GM23338 (cell line): ENCODE measurements at regions not wholly inside any gene's neighbourhood (a gene's known extent, or its start where the extent isn't known, plus 50 kb on each side); places are given as distances from the start of the nearest gene placed in this dataset.

ENCODE experiments used
- ATAC-seq: fragments of 200-7000 bp; cut with Tn5 transposase; 3 replicates; pipeline ENCODE4 v1.9.1; 2020
- DNase-seq: peaks from one replicate; pipeline ENCODE4 v3.0.0-alpha.2; 2015; ENCODE audit warnings: low spot score
- H2AFZ ChIP-seq: fragments of 200-600 bp; sonication (generic); 2 replicates; pipeline ENCODE4 v1.8.0; 2016; ENCODE audit warnings: antibody characterized with exemption, mild to moderate bottlenecking, moderate library complexity
- H3F3A ChIP-seq: fragments of 200-600 bp; sonication (generic); replicated peaks from 2 replicates; pipeline ENCODE4 v1.8.0; 2017; ENCODE audit warnings: antibody characterized with exemption, mixed run types, low read depth
- H3K27ac ChIP-seq: fragments of 200-600 bp; sonication (generic); 2 replicates; pipeline ENCODE4 v1.6.1; 2016; ENCODE audit warnings: low read depth
- H3K27me3 ChIP-seq: fragments of 200-600 bp; sonication (generic); 2 replicates; pipeline ENCODE4 v1.8.0; 2016; ENCODE audit warnings: mild to moderate bottlenecking, mixed run types, moderate library complexity; ENCODE audit not compliant: insufficient read depth
- H3K36me3 ChIP-seq: fragments of 200-600 bp; sonication (generic); 2 replicates; pipeline ENCODE4 v1.8.0; 2016; ENCODE audit warnings: mild to moderate bottlenecking; ENCODE audit not compliant: insufficient read depth
- H3K4me1 ChIP-seq: fragments of 200-600 bp; sonication (generic); 2 replicates; pipeline ENCODE4 v1.8.0; 2016; ENCODE audit warnings: mild to moderate bottlenecking, moderate library complexity; ENCODE audit not compliant: insufficient read depth
- H3K4me2 ChIP-seq: fragments of 200-600 bp; sonication (generic); 2 replicates; pipeline ENCODE4 v1.7.1; 2017; ENCODE audit warnings: mixed run types
- H3K4me3 ChIP-seq: fragments of 200-600 bp; sonication (generic); 2 replicates; pipeline ENCODE4 v1.6.1; 2016; ENCODE audit warnings: mixed run types
- H3K79me2 ChIP-seq: fragments of 200-600 bp; sonication (generic); replicated peaks from 2 replicates; pipeline ENCODE4 v1.8.0; 2017; ENCODE audit warnings: mild to moderate bottlenecking; ENCODE audit not compliant: insufficient read depth
- H3K9me2 ChIP-seq: fragments of 200-600 bp; sonication (generic); 2 replicates; pipeline ENCODE4 v1.8.0; 2017; ENCODE audit not compliant: insufficient read depth
- H4K20me1 ChIP-seq: fragments of 200-600 bp; sonication (generic); replicated peaks from 2 replicates; pipeline ENCODE4 v1.8.0; 2017; ENCODE audit warnings: mild to moderate bottlenecking; ENCODE audit not compliant: insufficient read depth
- H3K27ac Mint-ChIP-seq: 2 replicates; pipeline ENCODE4 v1.8.0; 2020; ENCODE audit warnings: inconsistent platforms, mild to moderate bottlenecking, moderate library complexity, mixed read lengths
- H3K27me3 Mint-ChIP-seq: 3 replicates; pipeline ENCODE4 v1.8.0; 2022; ENCODE audit warnings: low read depth, mild to moderate bottlenecking, moderate library complexity, mixed read lengths, inconsistent platforms; ENCODE audit not compliant: insufficient read depth, poor library complexity
- H3K36me3 Mint-ChIP-seq: 3 replicates; pipeline ENCODE4 v1.8.0; 2021; ENCODE audit warnings: low read depth, mild to moderate bottlenecking, inconsistent platforms, moderate library complexity, mixed read lengths
- H3K4me1 Mint-ChIP-seq: 3 replicates; pipeline ENCODE4 v1.8.0; 2020; ENCODE audit warnings: mild to moderate bottlenecking, inconsistent platforms, mixed read lengths
- H3K4me3 Mint-ChIP-seq: 3 replicates; pipeline ENCODE4 v1.8.0; 2021; ENCODE audit warnings: moderate library complexity, mild to moderate bottlenecking, inconsistent platforms, mixed read lengths
- H3K9me3 Mint-ChIP-seq: 3 replicates; pipeline ENCODE4 v1.8.0; 2020; ENCODE audit warnings: moderate library complexity, mild to moderate bottlenecking, inconsistent platforms, mixed read lengths
- CREB1 ChIP-seq: fragments of 250-450 bp; sonication (Bioruptor Pico); IDR thresholded peaks from 2 replicates; pipeline ENCODE4 v1.5.0; 2020; ENCODE audit warnings: low read depth, mild to moderate bottlenecking, moderate library complexity
- EZH2 ChIP-seq: fragments of 200-600 bp; sonication (generic); IDR thresholded peaks from one replicate; pipeline ENCODE4 v1.8.0; 2017; ENCODE audit warnings: antibody characterized with exemption, mild to moderate bottlenecking, low read depth; ENCODE audit not compliant: unreplicated experiment
- EZH2phosphoT487 ChIP-seq: fragments of 200-600 bp; sonication (generic); IDR thresholded peaks from one replicate; pipeline ENCODE4 v1.8.1; 2018; ENCODE audit warnings: antibody characterized with exemption; ENCODE audit not compliant: unreplicated experiment
- JUNB ChIP-seq: IDR thresholded peaks from one replicate; pipeline ENCODE4 v1.6.1; 2016; ENCODE audit warnings: antibody characterized with exemption; ENCODE audit not compliant: unreplicated experiment
- NANOG ChIP-seq: IDR thresholded peaks from 2 replicates; pipeline ENCODE4 v1.6.1; 2016; ENCODE audit warnings: antibody characterized with exemption, borderline replicate concordance
- POLR2AphosphoS5 ChIP-seq: IDR thresholded peaks from 2 replicates; pipeline ENCODE4 v1.6.1; 2016; ENCODE audit warnings: antibody characterized with exemption, low read depth
- STAT1 ChIP-seq: IDR thresholded peaks from one replicate; pipeline ENCODE4 v1.6.1; 2016; ENCODE audit warnings: antibody characterized with exemption; ENCODE audit not compliant: unreplicated experiment
- ZNF114 ChIP-seq: fragments of 250-450 bp; sonication (Bioruptor Pico); IDR thresholded peaks from 2 replicates; pipeline ENCODE4 v1.5.0; 2020; ENCODE audit warnings: mild to moderate bottlenecking, moderate library complexity
- ZNF331 ChIP-seq: fragments of 250-450 bp; sonication (Bioruptor Pico); IDR thresholded peaks from 2 replicates; pipeline ENCODE4 v1.5.0; 2020; ENCODE audit warnings: low read depth, mild to moderate bottlenecking, moderate library complexity
- TF ChIP-seq, protein P1 (sequence below): fragments of 250-450 bp; sonication (Bioruptor Pico); IDR thresholded peaks from 2 replicates; pipeline ENCODE4 v1.5.0; 2020; ENCODE audit warnings: mild to moderate bottlenecking, moderate library complexity
- TF ChIP-seq, protein P2 (sequence below), 2 experiments: fragments of 200-600 bp in 1 of 2; sonication (generic) in 1 of 2; conservative IDR thresholded peaks; 2 replicates each; pipeline versions ENCODE4 v1.5.1 to v1.6.1; 2016 to 2017; ENCODE audit warnings: antibody characterized with exemption in 2 of 2, low read depth in 2 of 2, mild to moderate bottlenecking in 2 of 2, moderate library complexity in 1 of 2
- TF ChIP-seq, protein P3 (sequence below): IDR thresholded peaks from 2 replicates; pipeline ENCODE4 v1.6.1; 2016; ENCODE audit warnings: antibody characterized with exemption
- TF ChIP-seq, protein P4 (sequence below): IDR thresholded peaks from one replicate; pipeline ENCODE4 v1.6.1; 2018; ENCODE audit warnings: antibody characterized with exemption; ENCODE audit not compliant: unreplicated experiment

DNA sequence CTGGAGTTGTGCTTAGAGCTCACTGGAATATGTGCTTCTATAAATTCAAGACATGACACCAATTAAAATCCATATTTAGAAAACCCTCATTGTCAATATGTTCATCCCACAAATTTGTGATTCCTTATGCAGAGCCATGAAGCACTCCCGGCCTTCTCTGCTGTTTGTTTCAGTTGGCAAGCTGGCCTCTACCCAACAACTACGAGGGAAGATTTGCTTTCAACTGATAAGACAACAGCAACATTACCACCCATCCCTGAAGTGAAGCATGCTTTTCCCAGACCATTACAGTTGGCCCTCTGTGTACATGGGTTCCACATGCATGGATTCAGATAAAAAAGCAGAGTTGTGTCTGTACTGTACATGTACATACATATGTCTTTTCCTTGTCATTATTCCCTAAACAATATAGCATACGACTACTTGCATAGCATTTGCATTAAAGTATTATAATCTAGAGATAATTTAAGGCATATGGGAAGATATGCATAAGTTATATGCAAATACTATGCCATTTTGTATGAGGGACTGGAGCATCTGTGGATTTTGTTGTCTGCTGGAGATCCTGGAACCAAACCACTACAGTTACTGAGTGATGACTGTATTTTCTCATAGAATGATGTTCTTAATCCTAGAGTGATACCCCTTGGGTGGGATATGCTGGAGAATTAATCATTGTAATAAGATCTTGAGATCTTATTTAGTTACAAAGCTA is 77.6 kb upstream of the MC2R start:
- Mint-ChIP-seq H3K4me3 (no peak overlapping the region), H3K9me3 (peaks cover 15% of the 10 kb centered on the region), H3K27ac (no peak overlapping the region; the same call in 1 of the 2 replicates), H3K27me3 (peaks cover under 1% of the 10 kb centered on the region), H3K36me3 (peaks cover 19% of the 10 kb centered on the region), H3K4me1 (peaks cover 18% of the 10 kb centered on the region)
- Histone ChIP-seq H4K20me1 (no peaks in the 10 kb centered on the region), H3K4me3 (no peak overlapping the region), H3K4me1 (peaks cover 22% of the 10 kb centered on the region), H3K27ac (no peak overlapping the region), H2AFZ (0 out of 2 replicates have a peak overlapping the region, but pooled peaks have one; percentile 40), H3K9me2 (peaks cover 4% of the 10 kb centered on the region; the same call in 1 of the 2 replicates), H3K36me3 (no peaks in the 10 kb centered on the region), H3K27me3 (no peaks in the 10 kb centered on the region), H3K79me2 (no peaks in the 10 kb centered on the region), H3K4me2 (no peak overlapping the region), H3F3A (no peaks in the 10 kb centered on the region)
- no peak for ATAC-seq
- no peak for DNase-seq
- TF ChIP-seq JUNB (no peak), STAT1 (no peak), ZNF331 (CRISPR knock-in tag) (no peak), EZH2 (no peak), CREB1 (CRISPR knock-in tag) (no peak), EZH2phosphoT487 (no peak), NANOG (no peak), ZNF114 (no peak), POLR2AphosphoS5 (no peak)
- TF ChIP-seq, protein P1, sequence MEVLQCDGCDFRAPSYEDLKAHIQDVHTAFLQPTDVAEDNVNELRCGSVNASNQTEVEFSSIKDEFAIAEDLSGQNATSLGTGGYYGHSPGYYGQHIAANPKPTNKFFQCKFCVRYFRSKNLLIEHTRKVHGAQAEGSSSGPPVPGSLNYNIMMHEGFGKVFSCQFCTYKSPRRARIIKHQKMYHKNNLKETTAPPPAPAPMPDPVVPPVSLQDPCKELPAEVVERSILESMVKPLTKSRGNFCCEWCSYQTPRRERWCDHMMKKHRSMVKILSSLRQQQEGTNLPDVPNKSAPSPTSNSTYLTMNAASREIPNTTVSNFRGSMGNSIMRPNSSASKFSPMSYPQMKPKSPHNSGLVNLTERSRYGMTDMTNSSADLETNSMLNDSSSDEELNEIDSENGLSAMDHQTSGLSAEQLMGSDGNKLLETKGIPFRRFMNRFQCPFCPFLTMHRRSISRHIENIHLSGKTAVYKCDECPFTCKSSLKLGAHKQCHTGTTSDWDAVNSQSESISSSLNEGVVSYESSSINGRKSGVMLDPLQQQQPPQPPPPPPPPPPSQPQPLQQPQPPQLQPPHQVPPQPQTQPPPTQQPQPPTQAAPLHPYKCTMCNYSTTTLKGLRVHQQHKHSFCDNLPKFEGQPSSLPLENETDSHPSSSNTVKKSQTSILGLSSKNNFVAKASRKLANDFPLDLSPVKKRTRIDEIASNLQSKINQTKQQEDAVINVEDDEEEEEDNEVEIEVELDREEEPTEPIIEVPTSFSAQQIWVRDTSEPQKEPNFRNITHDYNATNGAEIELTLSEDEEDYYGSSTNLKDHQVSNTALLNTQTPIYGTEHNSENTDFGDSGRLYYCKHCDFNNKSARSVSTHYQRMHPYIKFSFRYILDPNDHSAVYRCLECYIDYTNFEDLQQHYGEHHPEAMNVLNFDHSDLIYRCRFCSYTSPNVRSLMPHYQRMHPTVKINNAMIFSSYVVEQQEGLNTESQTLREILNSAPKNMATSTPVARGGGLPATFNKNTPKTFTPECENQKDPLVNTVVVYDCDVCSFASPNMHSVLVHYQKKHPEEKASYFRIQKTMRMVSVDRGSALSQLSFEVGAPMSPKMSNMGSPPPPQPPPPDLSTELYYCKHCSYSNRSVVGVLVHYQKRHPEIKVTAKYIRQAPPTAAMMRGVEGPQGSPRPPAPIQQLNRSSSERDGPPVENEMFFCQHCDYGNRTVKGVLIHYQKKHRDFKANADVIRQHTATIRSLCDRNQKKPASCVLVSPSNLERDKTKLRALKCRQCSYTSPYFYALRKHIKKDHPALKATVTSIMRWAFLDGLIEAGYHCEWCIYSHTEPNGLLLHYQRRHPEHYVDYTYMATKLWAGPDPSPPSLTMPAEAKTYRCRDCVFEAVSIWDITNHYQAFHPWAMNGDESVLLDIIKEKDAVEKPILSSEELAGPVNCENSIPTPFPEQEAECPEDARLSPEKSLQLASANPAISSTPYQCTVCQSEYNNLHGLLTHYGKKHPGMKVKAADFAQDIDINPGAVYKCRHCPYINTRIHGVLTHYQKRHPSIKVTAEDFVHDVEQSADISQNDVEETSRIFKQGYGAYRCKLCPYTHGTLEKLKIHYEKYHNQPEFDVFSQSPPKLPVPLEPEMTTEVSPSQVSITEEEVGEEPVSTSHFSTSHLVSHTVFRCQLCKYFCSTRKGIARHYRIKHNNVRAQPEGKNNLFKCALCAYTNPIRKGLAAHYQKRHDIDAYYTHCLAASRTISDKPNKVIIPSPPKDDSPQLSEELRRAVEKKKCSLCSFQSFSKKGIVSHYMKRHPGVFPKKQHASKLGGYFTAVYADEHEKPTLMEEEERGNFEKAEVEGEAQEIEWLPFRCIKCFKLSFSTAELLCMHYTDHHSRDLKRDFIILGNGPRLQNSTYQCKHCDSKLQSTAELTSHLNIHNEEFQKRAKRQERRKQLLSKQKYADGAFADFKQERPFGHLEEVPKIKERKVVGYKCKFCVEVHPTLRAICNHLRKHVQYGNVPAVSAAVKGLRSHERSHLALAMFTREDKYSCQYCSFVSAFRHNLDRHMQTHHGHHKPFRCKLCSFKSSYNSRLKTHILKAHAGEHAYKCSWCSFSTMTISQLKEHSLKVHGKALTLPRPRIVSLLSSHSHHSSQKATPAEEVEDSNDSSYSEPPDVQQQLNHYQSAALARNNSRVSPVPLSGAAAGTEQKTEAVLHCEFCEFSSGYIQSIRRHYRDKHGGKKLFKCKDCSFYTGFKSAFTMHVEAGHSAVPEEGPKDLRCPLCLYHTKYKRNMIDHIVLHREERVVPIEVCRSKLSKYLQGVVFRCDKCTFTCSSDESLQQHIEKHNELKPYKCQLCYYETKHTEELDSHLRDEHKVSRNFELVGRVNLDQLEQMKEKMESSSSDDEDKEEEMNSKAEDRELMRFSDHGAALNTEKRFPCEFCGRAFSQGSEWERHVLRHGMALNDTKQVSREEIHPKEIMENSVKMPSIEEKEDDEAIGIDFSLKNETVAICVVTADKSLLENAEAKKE (CRISPR knock-in tag) = no peak
- TF ChIP-seq, protein P2, sequence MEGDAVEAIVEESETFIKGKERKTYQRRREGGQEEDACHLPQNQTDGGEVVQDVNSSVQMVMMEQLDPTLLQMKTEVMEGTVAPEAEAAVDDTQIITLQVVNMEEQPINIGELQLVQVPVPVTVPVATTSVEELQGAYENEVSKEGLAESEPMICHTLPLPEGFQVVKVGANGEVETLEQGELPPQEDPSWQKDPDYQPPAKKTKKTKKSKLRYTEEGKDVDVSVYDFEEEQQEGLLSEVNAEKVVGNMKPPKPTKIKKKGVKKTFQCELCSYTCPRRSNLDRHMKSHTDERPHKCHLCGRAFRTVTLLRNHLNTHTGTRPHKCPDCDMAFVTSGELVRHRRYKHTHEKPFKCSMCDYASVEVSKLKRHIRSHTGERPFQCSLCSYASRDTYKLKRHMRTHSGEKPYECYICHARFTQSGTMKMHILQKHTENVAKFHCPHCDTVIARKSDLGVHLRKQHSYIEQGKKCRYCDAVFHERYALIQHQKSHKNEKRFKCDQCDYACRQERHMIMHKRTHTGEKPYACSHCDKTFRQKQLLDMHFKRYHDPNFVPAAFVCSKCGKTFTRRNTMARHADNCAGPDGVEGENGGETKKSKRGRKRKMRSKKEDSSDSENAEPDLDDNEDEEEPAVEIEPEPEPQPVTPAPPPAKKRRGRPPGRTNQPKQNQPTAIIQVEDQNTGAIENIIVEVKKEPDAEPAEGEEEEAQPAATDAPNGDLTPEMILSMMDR (conservative IDR thresholded peaks at IDR 0.05; ENCODE audit: low read depth in 2 of 2) = no peak
- TF ChIP-seq, protein P3, sequence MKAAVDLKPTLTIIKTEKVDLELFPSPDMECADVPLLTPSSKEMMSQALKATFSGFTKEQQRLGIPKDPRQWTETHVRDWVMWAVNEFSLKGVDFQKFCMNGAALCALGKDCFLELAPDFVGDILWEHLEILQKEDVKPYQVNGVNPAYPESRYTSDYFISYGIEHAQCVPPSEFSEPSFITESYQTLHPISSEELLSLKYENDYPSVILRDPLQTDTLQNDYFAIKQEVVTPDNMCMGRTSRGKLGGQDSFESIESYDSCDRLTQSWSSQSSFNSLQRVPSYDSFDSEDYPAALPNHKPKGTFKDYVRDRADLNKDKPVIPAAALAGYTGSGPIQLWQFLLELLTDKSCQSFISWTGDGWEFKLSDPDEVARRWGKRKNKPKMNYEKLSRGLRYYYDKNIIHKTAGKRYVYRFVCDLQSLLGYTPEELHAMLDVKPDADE = no peak
- TF ChIP-seq, protein P4, sequence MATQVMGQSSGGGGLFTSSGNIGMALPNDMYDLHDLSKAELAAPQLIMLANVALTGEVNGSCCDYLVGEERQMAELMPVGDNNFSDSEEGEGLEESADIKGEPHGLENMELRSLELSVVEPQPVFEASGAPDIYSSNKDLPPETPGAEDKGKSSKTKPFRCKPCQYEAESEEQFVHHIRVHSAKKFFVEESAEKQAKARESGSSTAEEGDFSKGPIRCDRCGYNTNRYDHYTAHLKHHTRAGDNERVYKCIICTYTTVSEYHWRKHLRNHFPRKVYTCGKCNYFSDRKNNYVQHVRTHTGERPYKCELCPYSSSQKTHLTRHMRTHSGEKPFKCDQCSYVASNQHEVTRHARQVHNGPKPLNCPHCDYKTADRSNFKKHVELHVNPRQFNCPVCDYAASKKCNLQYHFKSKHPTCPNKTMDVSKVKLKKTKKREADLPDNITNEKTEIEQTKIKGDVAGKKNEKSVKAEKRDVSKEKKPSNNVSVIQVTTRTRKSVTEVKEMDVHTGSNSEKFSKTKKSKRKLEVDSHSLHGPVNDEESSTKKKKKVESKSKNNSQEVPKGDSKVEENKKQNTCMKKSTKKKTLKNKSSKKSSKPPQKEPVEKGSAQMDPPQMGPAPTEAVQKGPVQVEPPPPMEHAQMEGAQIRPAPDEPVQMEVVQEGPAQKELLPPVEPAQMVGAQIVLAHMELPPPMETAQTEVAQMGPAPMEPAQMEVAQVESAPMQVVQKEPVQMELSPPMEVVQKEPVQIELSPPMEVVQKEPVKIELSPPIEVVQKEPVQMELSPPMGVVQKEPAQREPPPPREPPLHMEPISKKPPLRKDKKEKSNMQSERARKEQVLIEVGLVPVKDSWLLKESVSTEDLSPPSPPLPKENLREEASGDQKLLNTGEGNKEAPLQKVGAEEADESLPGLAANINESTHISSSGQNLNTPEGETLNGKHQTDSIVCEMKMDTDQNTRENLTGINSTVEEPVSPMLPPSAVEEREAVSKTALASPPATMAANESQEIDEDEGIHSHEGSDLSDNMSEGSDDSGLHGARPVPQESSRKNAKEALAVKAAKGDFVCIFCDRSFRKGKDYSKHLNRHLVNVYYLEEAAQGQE = no peak
